ENCODE measurements at regions not wholly inside any gene's neighbourhood (a gene's known extent, or its start where the extent isn't known, plus 50 kb on each side); places are given as distances from the start of the nearest gene placed in this dataset.

DNA sequence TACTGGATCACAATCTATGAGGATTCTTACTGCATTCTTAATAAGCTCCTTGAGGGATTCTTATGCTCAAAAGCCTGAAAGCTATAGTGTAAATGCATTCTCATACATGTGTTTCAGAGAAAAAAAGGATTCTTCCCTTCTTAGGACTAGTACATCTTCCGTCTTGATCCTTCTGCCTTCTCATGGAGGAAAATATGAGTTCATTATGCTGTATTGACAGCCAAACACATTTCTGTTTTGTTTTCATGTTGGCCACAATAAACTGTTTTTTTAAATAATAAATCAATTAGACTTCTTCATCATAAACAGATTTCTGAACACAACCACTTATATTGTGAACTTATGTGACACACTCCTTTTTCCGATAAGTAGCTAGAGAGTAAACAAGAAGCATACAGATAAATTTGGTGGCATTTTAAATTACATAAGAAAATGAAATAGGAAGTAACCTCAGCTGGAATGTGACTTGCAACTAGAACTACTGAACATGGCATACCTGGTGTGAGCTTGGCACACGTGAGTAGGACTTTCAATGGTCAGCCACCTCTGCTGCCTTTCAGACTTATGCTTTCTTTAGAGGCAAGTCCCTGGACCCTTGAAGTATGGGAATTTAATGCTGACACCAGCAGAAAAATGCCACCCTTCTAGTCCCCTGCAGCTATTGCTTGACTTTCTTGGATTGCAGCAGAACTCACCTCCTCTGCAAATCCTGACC is 350.4 kb downstream of the BCKDHB start:
- Histone ChIP-seq H3K27me3 (ENCODE audit: insufficient read depth, low read length) (no peaks in the 10 kb centered on the region), H3K9ac (ENCODE audit: low read depth, low read length) (no peak overlapping the region), H3K9me3 (ENCODE audit: insufficient read depth, low read depth, low read length) (no peaks in the 10 kb centered on the region), H3K36me3 (ENCODE audit: insufficient read depth, low read depth, low read length) (no peaks in the 10 kb centered on the region), H3K4me3 (ENCODE audit: low read length) (no peak overlapping the region), H3K4me1 (ENCODE audit: insufficient read depth, low read length) (peaks cover 3% of the 10 kb centered on the region), H3K27ac (ENCODE audit: low read length) (no peak overlapping the region)

GRCh38 chr6:80454661-80455365 is 348.3 kb downstream of the BCKDHB start:
- Histone ChIP-seq H3K27ac (ENCODE audit: low read length) (no peak overlapping the region), H3K9me3 (ENCODE audit: insufficient read depth, low read depth, low read length) (no peaks in the 10 kb centered on the region), H3K4me3 (ENCODE audit: low read length) (no peak overlapping the region), H3K36me3 (ENCODE audit: insufficient read depth, low read depth, low read length) (no peaks in the 10 kb centered on the region), H3K27me3 (ENCODE audit: insufficient read depth, low read length) (no peaks in the 10 kb centered on the region), H3K4me1 (ENCODE audit: insufficient read depth, low read length) (no peaks in the 10 kb centered on the region; the same call in 1 of the 2 replicates), H3K9ac (ENCODE audit: low read depth, low read length) (no peak overlapping the region)

DNA sequence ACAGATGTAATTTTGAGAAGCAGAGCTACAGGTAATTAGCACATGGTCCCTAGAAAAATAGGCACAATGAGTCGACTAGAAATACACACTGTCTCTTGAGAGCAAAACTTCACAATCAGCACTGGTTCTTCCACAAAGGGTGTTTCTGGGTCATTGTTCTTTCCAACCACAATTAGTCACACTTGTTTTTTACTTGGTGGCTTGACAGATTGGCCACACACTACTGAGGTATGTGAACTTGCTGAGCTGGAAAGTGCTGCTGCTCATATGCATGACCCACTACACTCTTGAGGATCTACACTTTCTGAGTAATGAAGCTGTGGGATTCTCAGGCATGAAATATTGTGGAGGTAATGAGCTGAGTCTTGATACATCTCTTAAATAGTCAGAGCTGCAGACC is 347.7 kb downstream of the BCKDHB start:
- H3K4me3 ChIP-seq (ENCODE audit: low read length): no peak overlapping the region
- no peaks in the 10 kb centered on the region; the same call in 1 of the 2 replicates for H3K4me1 ChIP-seq (ENCODE audit: insufficient read depth, low read length)
- H3K27me3 ChIP-seq (ENCODE audit: insufficient read depth, low read length): no peaks in the 10 kb centered on the region
- no peak overlapping the region for H3K9ac ChIP-seq (ENCODE audit: low read depth, low read length)
- no peak overlapping the region for H3K27ac ChIP-seq (ENCODE audit: low read length)
- H3K9me3 ChIP-seq (ENCODE audit: insufficient read depth, low read depth, low read length): no peaks in the 10 kb centered on the region
- H3K36me3 ChIP-seq (ENCODE audit: insufficient read depth, low read depth, low read length): no peaks in the 10 kb centered on the region

DNA sequence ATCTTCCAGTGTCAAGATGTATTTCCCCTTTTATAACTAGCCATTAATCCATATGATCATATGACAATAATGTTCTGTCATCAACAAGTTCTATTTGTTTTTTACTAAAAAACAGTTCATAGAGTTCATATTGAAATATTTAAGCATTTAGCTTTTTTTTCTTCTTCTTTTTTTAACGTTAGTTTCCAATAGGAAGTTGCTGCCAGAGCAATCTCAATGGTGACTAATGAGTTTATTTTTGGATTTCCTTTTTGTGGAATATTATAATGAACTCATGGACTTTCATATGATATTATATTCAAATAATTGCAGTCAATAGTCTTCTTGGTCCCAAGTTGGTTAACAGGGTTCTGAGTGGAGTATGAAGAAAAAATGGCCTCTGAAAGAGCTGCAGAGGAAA is 343.3 kb downstream of the BCKDHB start:
- Histone ChIP-seq H3K4me1 (ENCODE audit: insufficient read depth, low read length) (no peaks in the 10 kb centered on the region; the same call in 1 of the 2 replicates), H3K9ac (ENCODE audit: low read depth, low read length) (no peak overlapping the region), H3K27ac (ENCODE audit: low read length) (no peak overlapping the region), H3K27me3 (ENCODE audit: insufficient read depth, low read length) (no peaks in the 10 kb centered on the region), H3K36me3 (ENCODE audit: insufficient read depth, low read depth, low read length) (no peaks in the 10 kb centered on the region), H3K9me3 (ENCODE audit: insufficient read depth, low read depth, low read length) (peaks cover 11% of the 10 kb centered on the region), H3K4me3 (ENCODE audit: low read length) (no peak overlapping the region)

DNA sequence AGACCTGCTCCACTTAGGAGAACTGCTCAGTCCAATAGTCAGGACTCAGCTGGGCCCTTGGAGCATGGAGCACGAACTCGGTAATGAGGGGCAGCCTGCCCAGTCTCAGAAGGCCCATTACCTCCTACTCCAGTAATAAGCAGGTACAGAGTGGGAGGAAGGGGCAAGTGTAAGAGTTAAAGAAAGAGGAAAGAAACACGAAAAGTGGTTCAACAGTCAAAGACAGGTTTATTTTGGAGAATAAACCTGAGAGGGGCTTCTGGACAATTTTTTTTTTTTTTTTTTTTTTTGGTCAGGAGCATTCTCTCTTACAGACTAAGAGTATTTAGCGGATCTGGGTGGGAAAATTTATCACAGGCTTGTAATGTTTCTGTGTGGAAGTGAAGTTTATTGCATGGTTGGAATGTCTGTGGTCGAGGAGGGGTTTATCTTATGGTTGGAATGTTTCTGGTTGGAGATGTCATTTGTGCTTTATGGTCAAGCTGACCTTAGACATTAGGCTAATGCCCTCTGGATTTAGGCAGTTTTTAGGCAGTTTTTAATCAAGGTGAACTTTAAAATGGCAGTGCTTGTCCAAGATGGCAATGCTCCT is 340.1 kb downstream of the BCKDHB start:
- H3K27me3 ChIP-seq (ENCODE audit: insufficient read depth, low read length): no peaks in the 10 kb centered on the region
- H3K4me1 ChIP-seq (ENCODE audit: insufficient read depth, low read length): no peaks in the 10 kb centered on the region
- no peak overlapping the region for H3K4me3 ChIP-seq (ENCODE audit: low read length)
- H3K27ac ChIP-seq (ENCODE audit: low read length): no peak overlapping the region
- peaks cover 11% of the 10 kb centered on the region for H3K9me3 ChIP-seq (ENCODE audit: insufficient read depth, low read depth, low read length)
- no peaks in the 10 kb centered on the region for H3K36me3 ChIP-seq (ENCODE audit: insufficient read depth, low read depth, low read length)
- no peak overlapping the region for H3K9ac ChIP-seq (ENCODE audit: low read depth, low read length)

DNA sequence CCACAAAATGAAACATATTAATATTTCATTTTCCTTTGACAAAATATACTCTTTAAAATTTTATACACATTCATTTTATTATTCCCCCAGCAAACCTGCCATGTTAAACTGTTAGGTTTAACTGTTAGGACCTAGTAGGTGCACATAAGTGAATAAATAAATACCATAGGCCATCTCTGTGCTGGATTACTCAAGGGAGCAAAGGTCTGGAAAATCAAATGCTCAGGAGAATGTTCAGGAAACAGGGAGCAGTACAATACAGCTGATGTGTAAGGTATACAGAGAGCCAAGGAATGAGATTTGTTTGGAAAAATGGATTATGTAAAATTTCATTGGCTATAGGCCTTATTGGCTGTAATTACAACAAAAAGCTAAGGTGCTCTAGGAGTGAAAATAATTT is 339.3 kb downstream of the BCKDHB start:
- no peak overlapping the region for H3K27ac ChIP-seq (ENCODE audit: low read length)
- H3K4me1 ChIP-seq (ENCODE audit: insufficient read depth, low read length): no peaks in the 10 kb centered on the region
- H3K4me3 ChIP-seq (ENCODE audit: low read length): no peak overlapping the region
- no peaks in the 10 kb centered on the region for H3K36me3 ChIP-seq (ENCODE audit: insufficient read depth, low read depth, low read length)
- no peaks in the 10 kb centered on the region for H3K27me3 ChIP-seq (ENCODE audit: insufficient read depth, low read length)
- no peak overlapping the region for H3K9ac ChIP-seq (ENCODE audit: low read depth, low read length)
- H3K9me3 ChIP-seq (ENCODE audit: insufficient read depth, low read depth, low read length): peaks cover 11% of the 10 kb centered on the region

DNA sequence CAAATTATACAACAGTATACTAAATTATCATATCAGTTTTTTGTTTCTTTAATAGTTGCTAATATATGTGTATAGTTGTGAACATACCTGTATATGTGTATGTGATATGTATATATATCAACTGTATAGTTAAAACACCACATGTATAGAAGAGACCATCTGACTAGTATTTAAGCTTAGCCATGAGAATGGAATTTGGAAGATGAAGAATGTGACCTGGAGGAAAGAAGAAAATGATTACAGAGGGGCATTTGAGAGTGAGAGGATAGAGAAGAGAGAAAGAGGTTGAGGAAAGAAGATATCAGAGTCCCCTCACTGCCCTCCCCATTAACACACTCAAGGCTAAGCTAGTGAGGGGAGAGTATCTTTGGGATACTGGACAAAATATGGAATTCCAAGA is 335.9 kb downstream of the BCKDHB start:
- H3K4me1 ChIP-seq (ENCODE audit: insufficient read depth, low read length): no peaks in the 10 kb centered on the region; the same call in 1 of the 2 replicates

DNA sequence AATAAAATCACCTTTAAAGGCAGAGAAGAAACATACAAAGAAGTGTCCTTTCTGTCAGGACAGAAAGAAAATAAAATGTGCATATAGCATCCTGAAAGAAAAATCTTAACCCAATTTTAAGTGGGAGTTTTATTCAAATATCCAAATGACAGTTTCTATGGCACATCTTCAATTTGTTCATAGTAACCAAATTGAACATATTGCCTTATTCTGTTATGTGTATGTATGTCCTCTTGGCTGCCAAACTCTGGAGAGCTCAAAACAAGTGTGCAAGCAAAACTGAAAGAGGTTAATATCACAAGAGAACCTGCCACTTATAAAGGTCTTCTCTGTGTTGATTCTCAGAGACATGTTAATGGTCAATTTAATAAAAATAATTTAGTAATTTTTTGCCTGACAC is 334.7 kb downstream of the BCKDHB start:
- peaks cover under 1% of the 10 kb centered on the region; the same call in 1 of the 2 replicates for H3K9me3 ChIP-seq (ENCODE audit: insufficient read depth, low read depth, low read length)
- H3K27ac ChIP-seq (ENCODE audit: low read length): no peak overlapping the region
- no peak overlapping the region for H3K9ac ChIP-seq (ENCODE audit: low read depth, low read length)
- no peaks in the 10 kb centered on the region; the same call in 1 of the 2 replicates for H3K4me1 ChIP-seq (ENCODE audit: insufficient read depth, low read length)
- H3K4me3 ChIP-seq (ENCODE audit: low read length): no peak overlapping the region
- no peaks in the 10 kb centered on the region for H3K36me3 ChIP-seq (ENCODE audit: insufficient read depth, low read depth, low read length)
- H3K27me3 ChIP-seq (ENCODE audit: insufficient read depth, low read length): no peaks in the 10 kb centered on the region

More for the DNA sequence above, 335.9 kb downstream of the BCKDHB start:
- Histone ChIP-seq H3K36me3 (ENCODE audit: insufficient read depth, low read depth, low read length) (no peaks in the 10 kb centered on the region), H3K4me3 (ENCODE audit: low read length) (no peak overlapping the region), H3K27ac (ENCODE audit: low read length) (no peak overlapping the region), H3K9ac (ENCODE audit: low read depth, low read length) (no peak overlapping the region), H3K27me3 (ENCODE audit: insufficient read depth, low read length) (no peaks in the 10 kb centered on the region), H3K9me3 (ENCODE audit: insufficient read depth, low read depth, low read length) (peaks cover 11% of the 10 kb centered on the region)

- Histone ChIP-seq H3K9me3 (ENCODE audit: insufficient read depth, low read depth, low read length) (no peaks in the 10 kb centered on the region), H3K27me3 (ENCODE audit: insufficient read depth, low read length) (no peaks in the 10 kb centered on the region), H3K4me1 (ENCODE audit: insufficient read depth, low read length) (no peaks in the 10 kb centered on the region; the same call in 1 of the 2 replicates), H3K27ac (ENCODE audit: low read length) (no peak overlapping the region), H3K9ac (ENCODE audit: low read depth, low read length) (no peak overlapping the region), H3K4me3 (ENCODE audit: low read length) (no peak overlapping the region), H3K36me3 (ENCODE audit: insufficient read depth, low read depth, low read length) (no peaks in the 10 kb centered on the region)
Observed at GRCh38 chr6:80440496-80441115, 334.1 kb downstream of the BCKDHB start.

GRCh38 chr6:80439721-80440470 is 333.4 kb downstream of the BCKDHB start:
- Histone ChIP-seq H3K9me3 (ENCODE audit: insufficient read depth, low read depth, low read length) (no peaks in the 10 kb centered on the region), H3K4me1 (ENCODE audit: insufficient read depth, low read length) (no peaks in the 10 kb centered on the region; the same call in 1 of the 2 replicates), H3K36me3 (ENCODE audit: insufficient read depth, low read depth, low read length) (no peaks in the 10 kb centered on the region), H3K4me3 (ENCODE audit: low read length) (no peak overlapping the region), H3K27ac (ENCODE audit: low read length) (no peak overlapping the region), H3K27me3 (ENCODE audit: insufficient read depth, low read length) (no peaks in the 10 kb centered on the region), H3K9ac (ENCODE audit: low read depth, low read length) (no peak overlapping the region)

GRCh38 chr6:80438772-80439171 is 332.3 kb downstream of the BCKDHB start:
- H3K27ac ChIP-seq (ENCODE audit: low read length): no peak overlapping the region
- no peaks in the 10 kb centered on the region for H3K9me3 ChIP-seq (ENCODE audit: insufficient read depth, low read depth, low read length)
- H3K4me1 ChIP-seq (ENCODE audit: insufficient read depth, low read length): peaks cover 1% of the 10 kb centered on the region
- no peak overlapping the region for H3K9ac ChIP-seq (ENCODE audit: low read depth, low read length)
- H3K27me3 ChIP-seq (ENCODE audit: insufficient read depth, low read length): no peaks in the 10 kb centered on the region
- no peak overlapping the region for H3K4me3 ChIP-seq (ENCODE audit: low read length)
- no peaks in the 10 kb centered on the region for H3K36me3 ChIP-seq (ENCODE audit: insufficient read depth, low read depth, low read length)
